GM19467 (cell line): ENCODE measurements at regions not wholly inside any gene's neighbourhood (a gene's known extent, or its start where the extent isn't known, plus 50 kb on each side); places are given as distances from the start of the nearest gene placed in this dataset.
"Not testable (repeated sequence)": the region's sequence is repeated elsewhere in the genome, so short reads cannot be mapped to it uniquely, and the experiment has no call there.

Experiments
- ATAC-seq: cut with Tn5 transposase; IDR thresholded peaks from one replicate; pipeline ENCODE4 v1.9.1; 2021; ENCODE audit warnings: mild to moderate bottlenecking, moderate library complexity; ENCODE audit not compliant: unreplicated experiment

DNA sequence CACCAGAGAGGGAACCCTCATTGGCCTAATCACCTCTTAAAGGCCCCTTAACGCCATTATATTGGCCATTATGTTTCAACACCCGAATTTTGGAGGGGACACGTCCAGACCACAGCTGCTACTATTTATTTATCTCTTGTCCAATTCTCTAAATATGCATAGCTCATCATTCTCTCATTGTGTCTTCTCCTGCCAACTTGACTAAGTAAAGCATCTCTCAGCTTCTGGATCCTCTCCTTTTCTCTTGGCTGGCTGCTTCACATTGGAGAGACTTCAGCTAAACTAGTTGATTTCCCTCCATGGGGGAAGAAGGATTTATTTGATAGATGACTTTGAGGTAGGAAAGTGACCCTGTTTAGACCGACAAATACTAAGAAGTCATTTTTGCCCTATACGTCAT lies 120.4 kb upstream of the KRR1 start:
- no peak for ATAC-seq

DNA sequence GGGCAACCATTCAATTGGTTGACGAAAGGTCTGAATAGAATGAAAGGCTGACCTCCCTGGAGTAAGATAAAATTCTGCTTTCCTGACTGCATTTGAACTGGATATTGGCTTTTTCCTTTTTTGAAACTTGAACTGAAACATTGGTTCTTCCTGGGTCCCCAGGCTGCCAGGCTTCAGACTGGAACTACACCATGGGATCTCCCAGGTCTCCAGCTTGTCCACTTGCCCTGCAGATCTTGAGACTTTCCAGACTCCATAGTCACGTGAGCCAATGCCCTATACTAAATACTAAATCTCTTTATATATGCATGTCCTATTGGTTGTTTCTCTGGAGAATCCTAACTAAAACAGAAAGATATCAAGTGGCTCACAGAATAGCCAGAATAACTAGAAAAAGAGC lies 118.7 kb upstream of the KRR1 start:
- no peak for ATAC-seq

DNA sequence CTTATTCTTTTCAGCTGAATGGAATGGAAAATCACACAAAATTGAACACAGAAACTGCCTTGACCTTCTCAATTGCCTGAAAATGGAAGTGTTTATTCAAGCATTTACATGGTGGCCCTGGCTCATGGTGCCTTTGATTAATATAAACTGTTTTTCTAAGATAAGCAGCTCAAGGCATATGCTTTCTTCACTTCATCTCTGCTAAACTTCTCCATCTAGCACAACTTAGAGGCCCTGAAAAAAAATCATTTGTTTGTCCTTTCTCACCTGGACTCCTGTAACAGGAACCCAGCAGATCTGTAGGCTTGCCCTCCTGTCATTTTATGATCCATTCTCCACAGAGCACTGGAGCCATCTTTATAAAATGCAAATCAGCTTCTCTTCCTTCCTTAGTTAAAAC lies 117.5 kb upstream of the KRR1 start:
- no peak for ATAC-seq

- ATAC-seq: no peak
These were observed 117.1 kb upstream of the KRR1 start for GRCh38 chr12:75628511-75628910.

DNA sequence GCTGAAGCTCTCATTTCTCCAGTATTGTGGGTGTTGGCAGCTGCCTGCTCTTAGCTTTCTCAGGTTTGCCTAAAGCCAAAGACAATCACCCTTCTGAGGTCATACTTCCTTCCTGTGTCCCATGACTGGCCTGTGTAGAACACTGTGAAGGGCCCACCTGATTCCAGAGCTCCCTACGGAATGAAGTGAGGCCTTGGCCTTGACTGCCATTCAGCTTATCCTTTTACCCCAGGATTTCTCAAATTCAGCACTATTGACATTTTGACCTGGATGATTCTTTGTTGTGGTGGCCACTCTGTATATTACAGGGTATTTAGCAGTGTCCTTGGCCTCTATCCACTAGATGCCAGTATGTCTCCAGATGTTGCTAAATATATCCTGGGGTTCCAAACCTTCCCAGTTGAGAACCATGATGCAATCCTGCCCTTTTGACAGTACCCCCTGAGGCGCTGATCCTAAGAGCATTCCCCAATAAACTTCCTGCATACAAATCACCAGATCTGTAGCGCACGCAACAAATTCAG lies 112.3 kb upstream of the KRR1 start:
- no peak for ATAC-seq

DNA sequence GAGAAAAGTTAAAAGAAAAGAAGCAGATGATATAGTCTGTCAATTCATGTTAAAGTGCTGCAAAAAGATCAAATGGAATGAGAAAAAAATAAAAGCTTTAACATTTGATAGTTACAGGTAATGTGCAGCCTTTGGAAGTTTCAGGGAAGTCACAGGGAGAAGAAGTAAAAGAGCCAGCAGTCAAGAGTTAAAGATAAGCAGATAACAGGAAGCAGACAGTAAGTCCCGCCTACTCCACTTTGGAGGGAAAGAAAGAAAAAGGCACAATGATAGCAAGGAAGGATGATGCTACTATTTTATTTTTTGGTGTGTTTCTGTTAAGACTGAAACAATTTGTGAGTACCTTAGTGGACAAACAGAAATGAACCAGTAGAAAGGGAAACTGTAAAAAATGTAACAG lies 111.1 kb upstream of the KRR1 start:
- no peak for ATAC-seq

DNA sequence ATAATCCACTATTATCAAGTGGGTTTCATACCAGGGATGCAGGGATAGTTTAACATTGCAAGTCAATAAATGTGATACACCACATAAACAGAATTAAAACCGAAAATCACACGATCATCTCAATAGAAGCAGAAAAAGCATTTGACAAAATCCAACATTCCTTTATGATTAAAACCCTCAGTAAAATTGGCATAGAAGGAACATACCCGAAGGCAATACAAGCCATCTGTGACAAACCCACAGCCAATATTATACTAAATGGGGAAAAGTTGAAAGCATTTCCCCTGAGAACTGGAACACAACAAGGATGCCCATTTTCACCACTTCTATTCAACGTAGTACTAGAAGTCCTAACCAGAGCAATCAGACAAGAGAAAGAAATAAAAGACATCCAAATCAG lies 103.0 kb upstream of the KRR1 start:
- not testable (repeated sequence) for ATAC-seq

- ATAC-seq: no peak
These were observed 102.6 kb upstream of the KRR1 start for GRCh38 chr12:75613981-75614380.

DNA sequence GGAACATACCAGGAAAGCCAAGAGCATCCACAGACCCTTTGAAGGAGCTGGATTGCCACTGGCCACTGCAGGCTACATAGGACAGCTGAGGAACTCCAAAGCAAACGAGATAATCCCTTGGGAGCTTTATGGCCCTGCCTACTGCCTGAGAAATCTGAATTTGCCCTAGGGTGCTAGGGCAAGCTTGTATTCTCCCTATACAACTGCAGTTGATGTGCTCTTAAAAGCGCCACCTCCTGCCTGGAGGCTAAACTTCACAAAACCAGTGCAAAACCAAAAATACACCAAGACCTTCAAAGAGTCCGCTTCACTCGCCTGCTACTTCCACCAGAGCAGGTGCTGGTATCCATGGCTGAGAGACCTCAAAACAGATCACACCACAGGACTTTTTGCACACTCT lies 99.6 kb upstream of the KRR1 start:
- ATAC-seq: no peak

DNA sequence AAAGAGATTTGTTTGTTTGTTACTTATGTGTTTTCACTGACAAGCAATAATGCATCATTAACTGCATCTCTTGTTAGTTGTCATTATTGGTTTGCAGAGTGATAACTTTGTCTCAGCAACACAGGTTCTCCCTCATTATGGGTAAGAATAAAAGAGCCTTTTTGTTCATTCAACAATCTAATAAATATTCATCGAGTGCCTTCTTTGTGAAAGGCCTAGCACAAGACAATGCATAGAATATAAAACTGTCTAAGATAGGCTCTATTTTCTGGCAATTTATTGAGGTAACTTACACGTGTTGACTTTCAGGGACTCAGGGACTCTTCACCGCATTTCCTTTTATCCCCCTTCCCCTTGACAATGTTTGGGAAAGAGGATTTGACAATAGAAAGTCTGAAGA lies 95.5 kb upstream of the KRR1 start:
- ATAC-seq: no peak

DNA sequence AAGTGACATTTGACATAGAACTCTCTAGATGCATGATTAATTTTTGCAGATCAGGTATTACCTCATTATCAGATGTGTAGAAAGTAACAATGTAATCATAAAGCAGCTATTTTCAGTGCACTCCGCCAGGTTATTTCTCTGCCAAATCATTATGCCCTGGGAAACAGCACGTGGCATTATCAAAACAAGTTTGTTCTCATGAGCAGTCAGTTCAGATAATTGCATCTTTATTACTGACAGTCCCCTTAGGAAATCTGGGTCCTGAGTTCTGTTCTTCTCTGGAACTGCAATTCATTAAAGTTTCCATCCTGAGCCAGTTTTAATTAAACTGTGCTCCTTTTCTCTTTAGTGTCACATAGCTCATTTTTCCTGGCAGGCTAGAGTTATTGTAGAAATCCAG lies 94.7 kb upstream of the KRR1 start:
- ATAC-seq: no peak

- ATAC-seq: no peak
These were observed 92.1 kb upstream of the KRR1 start for GRCh38 chr12:75603475-75603874.

DNA sequence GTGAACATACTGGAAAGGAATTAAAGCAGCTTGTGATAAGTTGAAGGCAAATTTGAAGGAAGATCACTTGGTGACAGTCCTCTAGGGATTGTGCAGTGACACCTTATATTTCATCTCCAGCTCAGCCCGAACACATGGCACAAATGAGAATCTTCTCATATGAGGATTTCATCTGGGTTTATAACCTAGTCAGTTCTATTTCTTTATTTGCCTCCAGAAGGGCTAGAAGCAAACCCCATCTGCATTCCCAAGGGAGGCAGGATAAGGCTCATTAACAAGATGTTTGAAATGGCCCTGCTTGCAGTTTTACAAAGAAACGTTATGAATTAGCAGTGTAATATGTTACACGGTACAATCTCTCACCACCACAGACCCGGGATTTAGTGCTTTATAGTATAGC lies 90.7 kb upstream of the KRR1 start:
- ATAC-seq: no peak

DNA sequence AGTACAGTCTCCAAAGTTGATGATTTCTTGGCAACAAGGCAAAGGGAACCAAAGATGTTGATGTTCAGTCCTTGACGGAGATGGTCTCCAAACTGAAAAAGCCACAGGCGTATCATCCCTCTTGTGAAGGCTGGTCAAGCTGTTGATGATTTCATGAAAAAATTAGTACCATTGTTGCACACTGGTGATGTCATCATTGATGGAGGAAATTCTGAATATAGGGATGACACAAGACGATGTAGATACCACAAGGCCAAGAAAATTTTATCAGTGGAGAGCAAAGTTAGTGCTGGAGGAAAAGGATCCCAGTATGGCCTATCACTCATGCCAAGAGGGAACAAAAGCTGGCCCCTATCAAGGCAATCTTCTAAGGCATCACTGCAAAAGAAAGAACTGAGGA lies 88.7 kb upstream of the KRR1 start:
- ATAC-seq: no peak

GRCh38 chr12:75599061-75599460 lies 87.7 kb upstream of the KRR1 start:
- no peak for ATAC-seq

GRCh38 chr12:75596406-75596805 lies 85.0 kb upstream of the KRR1 start:
- no peak for ATAC-seq

- ATAC-seq: no peak
These were observed 81.4 kb upstream of the KRR1 start for GRCh38 chr12:75592638-75593335.

GRCh38 chr12:75592086-75592485 lies 80.7 kb upstream of the KRR1 start:
- ATAC-seq: no peak

GRCh38 chr12:75591628-75592027 lies 80.2 kb upstream of the KRR1 start:
- no peak for ATAC-seq

DNA sequence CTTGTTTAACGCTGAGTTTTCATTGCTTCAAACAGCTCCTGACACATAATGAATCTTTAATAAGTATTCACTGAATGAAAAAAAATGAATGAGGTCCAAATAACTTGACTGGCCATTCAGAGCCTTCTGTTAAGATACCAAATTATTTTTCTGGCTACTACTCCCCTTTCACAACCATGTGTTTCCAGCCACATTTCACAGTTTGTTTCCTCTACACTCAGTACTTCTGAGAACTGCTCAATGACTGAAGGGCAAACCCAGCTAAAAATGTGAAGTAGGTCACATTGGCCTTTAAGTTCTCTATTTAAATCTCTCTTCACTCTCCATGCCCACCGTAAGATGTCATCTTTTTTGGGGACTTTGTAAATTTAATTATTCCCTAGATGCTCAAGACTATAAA lies 78.4 kb upstream of the KRR1 start:
- no peak for ATAC-seq

- no peak for ATAC-seq
These were observed 76.1 kb upstream of the KRR1 start for GRCh38 chr12:75587340-75588106.

DNA sequence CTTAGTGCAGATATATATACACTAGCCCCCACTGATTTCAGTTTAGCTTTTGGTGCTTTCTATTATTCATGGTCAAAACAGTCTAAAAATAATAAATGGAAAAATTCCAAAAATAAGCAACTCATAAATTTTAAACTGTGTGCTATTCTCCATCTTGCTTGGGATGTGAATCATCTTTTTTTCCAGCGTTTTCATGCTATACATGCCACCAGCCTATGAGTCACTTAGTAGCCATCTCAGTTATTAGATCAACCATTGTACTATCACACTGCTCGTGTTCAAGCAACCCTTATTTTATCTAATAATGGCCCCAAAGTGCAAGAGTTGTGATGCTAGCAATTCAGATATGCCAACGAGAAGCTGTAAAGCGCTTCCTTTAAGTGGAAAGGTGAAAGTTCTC lies 73.9 kb upstream of the KRR1 start:
- ATAC-seq: no peak
